Activated CD8-positive, alpha-beta memory T cell treated with anti-CD3 and anti-CD28 coated beads, Interleukin-2, amount 50 U/mL, for 48 hours (primary cell): ENCODE measurements at regions not wholly inside any gene's neighbourhood (a gene's known extent, or its start where the extent isn't known, plus 50 kb on each side); places are given as distances from the start of the nearest gene placed in this dataset.
"Not testable (repeated sequence)": the region's sequence is repeated elsewhere in the genome, so short reads cannot be mapped to it uniquely, and the experiment has no call there.

Experiments used
- DNase-seq: peaks from one replicate; pipeline ENCODE4 v3.0.0-alpha.2; 2020

GRCh38 chr5:167061695-167062094 lies 1229.8 kb upstream of the WWC1 start:
- DNase-seq: no peak

GRCh38 chr5:167063116-167063515 lies 1228.3 kb upstream of the WWC1 start:
- DNase-seq: no peak

- no peak for DNase-seq
Observed at GRCh38 chr5:167063788-167064187, 1227.7 kb upstream of the WWC1 start.

GRCh38 chr5:167064198-167064776 lies 1227.2 kb upstream of the WWC1 start:
- DNase-seq: no peak

GRCh38 chr5:167065794-167066193 lies 1225.7 kb upstream of the WWC1 start:
- no peak for DNase-seq

GRCh38 chr5:167071981-167072610 lies 1219.3 kb upstream of the WWC1 start:
- DNase-seq: no peak

GRCh38 chr5:167081561-167081960 lies 1209.9 kb upstream of the WWC1 start:
- DNase-seq: no peak

GRCh38 chr5:167096816-167097215 lies 1194.6 kb upstream of the WWC1 start:
- no peak for DNase-seq

- DNase-seq: no peak
Observed at GRCh38 chr5:167104351-167104750, 1187.1 kb upstream of the WWC1 start.

- DNase-seq: no peak
Observed at GRCh38 chr5:167105941-167106340, 1185.5 kb upstream of the WWC1 start.

- no peak for DNase-seq
Observed at GRCh38 chr5:167107684-167108083, 1183.8 kb upstream of the WWC1 start.

GRCh38 chr5:167108266-167108665 lies 1183.2 kb upstream of the WWC1 start:
- DNase-seq: not testable (repeated sequence)

- no peak for DNase-seq
Observed at GRCh38 chr5:167112556-167112955, 1178.9 kb upstream of the WWC1 start.

- no peak for DNase-seq
Observed at GRCh38 chr5:167122267-167122666, 1169.2 kb upstream of the WWC1 start.

- no peak for DNase-seq
Observed at GRCh38 chr5:167123126-167123525, 1168.3 kb upstream of the WWC1 start.

GRCh38 chr5:167128581-167128980 lies 1162.9 kb upstream of the WWC1 start:
- DNase-seq: no peak

GRCh38 chr5:167140548-167141291 lies 1150.7 kb upstream of the WWC1 start:
- no peak for DNase-seq

GRCh38 chr5:167143716-167144115 lies 1147.7 kb upstream of the WWC1 start:
- DNase-seq: no peak

- DNase-seq: no peak
Observed at GRCh38 chr5:167145841-167146240, 1145.6 kb upstream of the WWC1 start.

GRCh38 chr5:167147879-167148278 lies 1143.6 kb upstream of the WWC1 start:
- DNase-seq: no peak

- DNase-seq: no peak
Observed at GRCh38 chr5:167150661-167151060, 1140.8 kb upstream of the WWC1 start.

- DNase-seq: no peak
Observed at GRCh38 chr5:167152561-167152960, 1138.9 kb upstream of the WWC1 start.

- DNase-seq: no peak
Observed at GRCh38 chr5:167155387-167156005, 1135.9 kb upstream of the WWC1 start.

GRCh38 chr5:167156446-167156845 lies 1135.0 kb upstream of the WWC1 start:
- no peak for DNase-seq
